ENCODE measurements at regions not wholly inside any gene's neighbourhood (a gene's known extent, or its start where the extent isn't known, plus 50 kb on each side); places are given as distances from the start of the nearest gene placed in this dataset.

- TF ChIP-seq POLR2A (IDR thresholded peaks at IDR 0.05; ENCODE audit: low read depth, low read length), result no peak
- TF ChIP-seq POLR2AphosphoS5 (IDR thresholded peaks at IDR 0.05; ENCODE audit: low read depth, low read length), result no peak
- no peak for TF ChIP-seq TAF1 (IDR thresholded peaks at IDR 0.05; ENCODE audit: low read depth, low read length)
Observed at GRCh38 chr1:30410153-30410851, 313.1 kb downstream of the MATN1 start.
